Mesendoderm (in vitro differentiated cells): ENCODE measurements at regions not wholly inside any gene's neighbourhood (a gene's known extent, or its start where the extent isn't known, plus 50 kb on each side); places are given as distances from the start of the nearest gene placed in this dataset.

Experiments
- DNase-seq: peaks from one replicate; pipeline ENCODE4 v3.0.0; 2013
- H2AK5ac ChIP-seq: 2 replicates; pipeline ENCODE4 v1.6.1; 2013; ENCODE audit warnings: low read length, inconsistent platforms
- H2BK120ac ChIP-seq: 2 replicates; pipeline ENCODE4 v1.6.1; 2013; ENCODE audit warnings: low read depth, mild to moderate bottlenecking, low read length, moderate library complexity, mixed read lengths
- H2BK15ac ChIP-seq: replicated peaks from 2 replicates; pipeline ENCODE4 v1.6.1; 2013; ENCODE audit warnings: low read depth, mild to moderate bottlenecking, moderate library complexity
- H2BK5ac ChIP-seq: 2 replicates; pipeline ENCODE4 v1.6.1; 2013; ENCODE audit warnings: low read length, inconsistent platforms
- H3K18ac ChIP-seq: 2 replicates; pipeline ENCODE4 v1.6.1; 2013; ENCODE audit warnings: mild to moderate bottlenecking, low read length, mixed read lengths
- H3K23ac ChIP-seq: one replicate; pipeline ENCODE4 v1.6.1; 2013; ENCODE audit warnings: low read length
- H3K27ac ChIP-seq: 2 replicates; pipeline ENCODE4 v1.5.1; 2013; ENCODE audit warnings: low read depth, mild to moderate bottlenecking, inconsistent platforms, low read length, moderate library complexity
- H3K27me3 ChIP-seq: 2 replicates; pipeline ENCODE4 v1.6.1; 2013; ENCODE audit warnings: low read length, control low read depth, mild to moderate bottlenecking, inconsistent platforms; ENCODE audit not compliant: insufficient read depth, poor library complexity
- H3K36me3 ChIP-seq: 2 replicates; pipeline ENCODE4 v1.6.1; 2013; ENCODE audit warnings: low read length, inconsistent platforms; ENCODE audit not compliant: control insufficient read depth, insufficient read depth
- H3K4ac ChIP-seq: one replicate; pipeline ENCODE4 v1.6.1; 2013; ENCODE audit warnings: low read depth, mild to moderate bottlenecking, low read length, moderate library complexity
- H3K4me1 ChIP-seq: 2 replicates; pipeline ENCODE4 v1.6.1; 2013; ENCODE audit warnings: low read depth, low read length, inconsistent platforms; ENCODE audit not compliant: control insufficient read depth
- H3K4me2 ChIP-seq: 2 replicates; pipeline ENCODE4 v1.6.1; 2013; ENCODE audit warnings: low read length
- H3K4me3 ChIP-seq: 2 replicates; pipeline ENCODE4 v1.5.1; 2013; ENCODE audit warnings: mild to moderate bottlenecking, low read length
- H3K56ac ChIP-seq: one replicate; pipeline ENCODE4 v1.6.1; 2013; ENCODE audit warnings: low read length
- H3K79me1 ChIP-seq: 2 replicates; pipeline ENCODE4 v1.6.1; 2013; ENCODE audit warnings: low read length, inconsistent platforms
- H3K79me2 ChIP-seq: 2 replicates; pipeline ENCODE4 v1.6.1; 2013; ENCODE audit warnings: mild to moderate bottlenecking, low read length; ENCODE audit not compliant: control insufficient read depth, insufficient read depth
- H3K9ac ChIP-seq: 2 replicates; pipeline ENCODE4 v1.6.1; 2013; ENCODE audit warnings: low read length, inconsistent platforms
- H4K5ac ChIP-seq: one replicate; pipeline ENCODE4 v1.6.1; 2013; ENCODE audit warnings: low read length
- H4K8ac ChIP-seq: one replicate; pipeline ENCODE4 v1.6.1; 2013; ENCODE audit warnings: low read depth, mild to moderate bottlenecking, control low read depth, low read length, moderate library complexity
- WGBS: extraction: QIAGEN DNeasy Blood & Tissue Kit; methylation state at CpG from one replicate; pipeline ENCODE4 v1.1.7; 2013; ENCODE audit warnings: low lambda C conversion rate, missing lambda C conversion rate; ENCODE audit not compliant: insufficient coverage; ENCODE audit errors: extremely low coverage; 5-methylcytosine and 5-hydroxymethylcytosine counted together

- Histone ChIP-seq H2BK5ac (no peak overlapping the region), H3K27ac (no peak overlapping the region), H3K18ac (no peak overlapping the region), H3K4me2 (no peak overlapping the region), H3K4ac (no peak overlapping the region), H3K36me3 (no peaks in the 10 kb centered on the region), H3K9ac (no peak overlapping the region), H2AK5ac (no peak overlapping the region), H2BK120ac (no peak overlapping the region), H4K5ac (no peak overlapping the region), H3K4me1 (no peaks in the 10 kb centered on the region), H3K79me2 (no peaks in the 10 kb centered on the region), H3K27me3 (no peaks in the 10 kb centered on the region), H3K79me1 (no peaks in the 10 kb centered on the region), H2BK15ac (no peak overlapping the region), H3K4me3 (no peak overlapping the region), H4K8ac (no peak overlapping the region), H3K56ac (no peak overlapping the region), H3K23ac (no peak overlapping the region)
- DNase-seq: no peak
Measured at GRCh38 chr1:56054959-56055358, 524.4 kb downstream of the PLPP3 start.

- no peak overlapping the region for H3K4ac ChIP-seq
- H3K79me2 ChIP-seq: no peaks in the 10 kb centered on the region
- no peaks in the 10 kb centered on the region for H3K79me1 ChIP-seq
- H3K27me3 ChIP-seq: no peaks in the 10 kb centered on the region
- H3K4me3 ChIP-seq: no peak overlapping the region
- H3K27ac ChIP-seq: no peak overlapping the region
- no peak overlapping the region for H4K5ac ChIP-seq
- no peak for DNase-seq
- no peak overlapping the region for H3K4me2 ChIP-seq
- H3K23ac ChIP-seq: no peak overlapping the region
- no peak overlapping the region for H3K9ac ChIP-seq
- H3K18ac ChIP-seq: no peak overlapping the region
- no peak overlapping the region for H2BK5ac ChIP-seq
- no peak overlapping the region for H3K56ac ChIP-seq
- no peak overlapping the region for H2BK120ac ChIP-seq
- H4K8ac ChIP-seq: no peak overlapping the region
- WGBS: no CpG with 5 or more reads among the region's 2 CpGs
- no peak overlapping the region for H2AK5ac ChIP-seq
- no peaks in the 10 kb centered on the region for H3K36me3 ChIP-seq
- H2BK15ac ChIP-seq: no peak overlapping the region
- H3K4me1 ChIP-seq: no peaks in the 10 kb centered on the region
Measured at GRCh38 chr1:56052041-56052440, 527.3 kb downstream of the PLPP3 start.

- no peak overlapping the region for H2BK15ac ChIP-seq
- DNase-seq: no peak
- H3K27ac ChIP-seq: no peak overlapping the region
- H3K18ac ChIP-seq: no peak overlapping the region
- H3K56ac ChIP-seq: no peak overlapping the region
- H4K8ac ChIP-seq: no peak overlapping the region
- no peak overlapping the region for H3K9ac ChIP-seq
- H3K4me3 ChIP-seq: no peak overlapping the region
- H2AK5ac ChIP-seq: no peak overlapping the region
- no peak overlapping the region for H2BK120ac ChIP-seq
- H4K5ac ChIP-seq: no peak overlapping the region
- no peaks in the 10 kb centered on the region for H3K79me1 ChIP-seq
- H3K23ac ChIP-seq: no peak overlapping the region
- H3K79me2 ChIP-seq: no peaks in the 10 kb centered on the region
- no peak overlapping the region for H3K4ac ChIP-seq
- no peak overlapping the region for H3K4me2 ChIP-seq
- WGBS: no CpG with 5 or more reads among the region's 2 CpGs
- H3K4me1 ChIP-seq: no peaks in the 10 kb centered on the region
- H3K36me3 ChIP-seq: no peaks in the 10 kb centered on the region
- no peaks in the 10 kb centered on the region for H3K27me3 ChIP-seq
- no peak overlapping the region for H2BK5ac ChIP-seq
Measured at GRCh38 chr1:56050911-56051310, 528.5 kb downstream of the PLPP3 start.

DNA sequence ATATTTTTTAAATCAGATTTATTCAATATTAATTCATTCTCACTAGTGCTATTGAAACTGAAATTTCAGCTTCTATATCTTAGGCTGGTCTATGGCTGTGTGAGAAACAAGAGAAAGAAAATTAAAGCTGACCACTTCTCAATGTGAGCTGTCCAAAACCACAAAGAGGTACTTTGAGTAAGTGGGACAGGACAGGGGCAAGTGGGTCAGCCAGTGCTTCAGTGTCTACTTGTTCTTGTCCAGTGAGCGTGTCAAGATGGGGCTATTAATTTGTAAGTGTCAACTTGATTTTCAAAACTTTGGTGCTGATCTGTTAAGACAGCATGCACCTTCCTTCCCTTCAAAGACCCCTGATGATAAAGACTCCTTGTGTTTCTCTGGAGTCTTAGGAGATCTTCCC, 533.9 kb downstream of the PLPP3 start:
- no peaks in the 10 kb centered on the region for H3K79me1 ChIP-seq
- H3K27me3 ChIP-seq: no peaks in the 10 kb centered on the region

GRCh38 chr1:56045062-56045461, 534.3 kb downstream of the PLPP3 start:
- Histone ChIP-seq H4K8ac (no peak overlapping the region), H2BK5ac (no peak overlapping the region), H3K56ac (no peak overlapping the region), H2BK15ac (no peak overlapping the region), H2BK120ac (no peak overlapping the region), H3K4me2 (no peak overlapping the region), H3K9ac (no peak overlapping the region), H3K18ac (no peak overlapping the region), H3K27ac (no peak overlapping the region), H3K23ac (no peak overlapping the region), H3K27me3 (no peaks in the 10 kb centered on the region), H4K5ac (no peak overlapping the region), H3K4me1 (no peaks in the 10 kb centered on the region), H3K4ac (no peak overlapping the region), H2AK5ac (no peak overlapping the region), H3K4me3 (no peak overlapping the region), H3K79me1 (no peaks in the 10 kb centered on the region), H3K79me2 (no peaks in the 10 kb centered on the region), H3K36me3 (no peaks in the 10 kb centered on the region)
- no CpG with 5 or more reads among the region's 3 CpGs for WGBS
- DNase-seq: no peak

More for the DNA sequence above, 533.9 kb downstream of the PLPP3 start:
- no peak overlapping the region for H3K18ac ChIP-seq
- no peak overlapping the region for H2BK120ac ChIP-seq
- H3K4ac ChIP-seq: no peak overlapping the region
- no peak overlapping the region for H3K4me3 ChIP-seq
- H3K27ac ChIP-seq: no peak overlapping the region
- no peak overlapping the region for H3K4me2 ChIP-seq
- no peak overlapping the region for H4K5ac ChIP-seq
- DNase-seq: no peak
- no peak overlapping the region for H4K8ac ChIP-seq
- H3K9ac ChIP-seq: no peak overlapping the region
- no peak overlapping the region for H2BK15ac ChIP-seq
- no peaks in the 10 kb centered on the region for H3K79me2 ChIP-seq
- WGBS: no CpG with 5 or more reads among the region's 1 CpG
- H2AK5ac ChIP-seq: no peak overlapping the region
- no peaks in the 10 kb centered on the region for H3K4me1 ChIP-seq
- H2BK5ac ChIP-seq: no peak overlapping the region
- H3K56ac ChIP-seq: no peak overlapping the region
- H3K23ac ChIP-seq: no peak overlapping the region
- no peaks in the 10 kb centered on the region for H3K36me3 ChIP-seq

- no peak overlapping the region for H3K4ac ChIP-seq
- no peak overlapping the region for H4K5ac ChIP-seq
- no peak overlapping the region for H2BK5ac ChIP-seq
- H3K79me1 ChIP-seq: no peaks in the 10 kb centered on the region
- no peak overlapping the region for H3K23ac ChIP-seq
- H3K9ac ChIP-seq: no peak overlapping the region
- no peak overlapping the region for H2AK5ac ChIP-seq
- H3K79me2 ChIP-seq: no peaks in the 10 kb centered on the region
- H3K4me2 ChIP-seq: no peak overlapping the region
- no peaks in the 10 kb centered on the region for H3K4me1 ChIP-seq
- no peak overlapping the region for H2BK15ac ChIP-seq
- no peaks in the 10 kb centered on the region for H3K27me3 ChIP-seq
- H2BK120ac ChIP-seq: no peak overlapping the region
- H3K4me3 ChIP-seq: no peak overlapping the region
- no peak overlapping the region for H3K56ac ChIP-seq
- H3K27ac ChIP-seq: no peak overlapping the region
- H3K36me3 ChIP-seq: no peaks in the 10 kb centered on the region
- no peak overlapping the region for H4K8ac ChIP-seq
- H3K18ac ChIP-seq: no peak overlapping the region
- DNase-seq: no peak
Measured at GRCh38 chr1:56036479-56036878, 542.9 kb downstream of the PLPP3 start.
